ENCODE measurements at regions not wholly inside any gene's neighbourhood (a gene's known extent, or its start where the extent isn't known, plus 50 kb on each side); places are given as distances from the start of the nearest gene placed in this dataset.

DNA sequence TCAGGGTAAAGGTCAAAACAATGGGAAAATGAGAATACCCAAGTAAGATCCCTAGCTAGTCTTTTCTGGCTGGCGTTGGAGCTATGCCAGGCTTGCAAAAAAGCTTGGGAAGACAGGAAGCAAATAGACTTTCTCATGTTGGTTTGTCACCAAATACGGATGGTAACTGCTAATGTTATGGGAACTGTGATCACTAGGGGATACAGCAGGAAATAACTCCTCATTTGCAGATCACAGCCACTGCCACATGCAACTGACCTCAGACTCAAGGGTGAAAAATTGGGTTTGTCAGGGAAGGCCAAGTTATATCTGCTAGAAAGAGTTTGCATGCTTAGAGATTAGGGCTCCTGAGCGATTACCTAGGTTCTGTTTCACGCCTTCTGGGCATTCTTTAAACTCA is 162.9 kb downstream of the NHLRC3 start:
- Histone ChIP-seq H3K9me3 (ENCODE audit: control insufficient read depth, insufficient read depth, low read depth, low read length) (no peaks in the 10 kb centered on the region), H3K9ac (ENCODE audit: insufficient read depth, low read length) (no peak overlapping the region), H3K27me3 (ENCODE audit: control insufficient read depth, insufficient read depth, low read length) (no peaks in the 10 kb centered on the region), H2AFZ (ENCODE audit: low read length) (no peak overlapping the region), H3K36me3 (ENCODE audit: control insufficient read depth, insufficient read depth, low read length) (no peaks in the 10 kb centered on the region), H4K20me1 (ENCODE audit: control insufficient read depth, extremely low read depth, insufficient read depth, low read length) (no peaks in the 10 kb centered on the region), H3K4me2 (ENCODE audit: extremely low read depth, insufficient read depth, low read length) (no peak overlapping the region), H3K79me2 (ENCODE audit: control insufficient read depth, insufficient read depth, low read length) (no peaks in the 10 kb centered on the region), H3K4me3 (replicated peaks in 1 of 4; ENCODE audit: control extremely low read depth in 1 of 4, insufficient read depth in 1 of 4, low read depth in 3 of 4, low read length in 4 of 4) (no peak overlapping the region), H3K4me1 (ENCODE audit: control insufficient read depth, extremely low read depth, insufficient read depth, low read length) (no peaks in the 10 kb centered on the region), H3K27ac (ENCODE audit: insufficient read depth, low read length) (no peak overlapping the region)
- DNase-seq (ENCODE audit: low read depth in 2 of 2) = no peak
- TF ChIP-seq, protein P1, sequence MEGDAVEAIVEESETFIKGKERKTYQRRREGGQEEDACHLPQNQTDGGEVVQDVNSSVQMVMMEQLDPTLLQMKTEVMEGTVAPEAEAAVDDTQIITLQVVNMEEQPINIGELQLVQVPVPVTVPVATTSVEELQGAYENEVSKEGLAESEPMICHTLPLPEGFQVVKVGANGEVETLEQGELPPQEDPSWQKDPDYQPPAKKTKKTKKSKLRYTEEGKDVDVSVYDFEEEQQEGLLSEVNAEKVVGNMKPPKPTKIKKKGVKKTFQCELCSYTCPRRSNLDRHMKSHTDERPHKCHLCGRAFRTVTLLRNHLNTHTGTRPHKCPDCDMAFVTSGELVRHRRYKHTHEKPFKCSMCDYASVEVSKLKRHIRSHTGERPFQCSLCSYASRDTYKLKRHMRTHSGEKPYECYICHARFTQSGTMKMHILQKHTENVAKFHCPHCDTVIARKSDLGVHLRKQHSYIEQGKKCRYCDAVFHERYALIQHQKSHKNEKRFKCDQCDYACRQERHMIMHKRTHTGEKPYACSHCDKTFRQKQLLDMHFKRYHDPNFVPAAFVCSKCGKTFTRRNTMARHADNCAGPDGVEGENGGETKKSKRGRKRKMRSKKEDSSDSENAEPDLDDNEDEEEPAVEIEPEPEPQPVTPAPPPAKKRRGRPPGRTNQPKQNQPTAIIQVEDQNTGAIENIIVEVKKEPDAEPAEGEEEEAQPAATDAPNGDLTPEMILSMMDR (conservative IDR thresholded peaks at IDR 0.05 in 1 of 2, IDR thresholded peaks at IDR 0.05 in 1 of 2; ENCODE audit: low read depth in 1 of 2, low read length in 2 of 2) = no peak
- TF ChIP-seq EZH2 (IDR thresholded peaks at IDR 0.05; ENCODE audit: low read length, missing control alignments) = no peak

DNA sequence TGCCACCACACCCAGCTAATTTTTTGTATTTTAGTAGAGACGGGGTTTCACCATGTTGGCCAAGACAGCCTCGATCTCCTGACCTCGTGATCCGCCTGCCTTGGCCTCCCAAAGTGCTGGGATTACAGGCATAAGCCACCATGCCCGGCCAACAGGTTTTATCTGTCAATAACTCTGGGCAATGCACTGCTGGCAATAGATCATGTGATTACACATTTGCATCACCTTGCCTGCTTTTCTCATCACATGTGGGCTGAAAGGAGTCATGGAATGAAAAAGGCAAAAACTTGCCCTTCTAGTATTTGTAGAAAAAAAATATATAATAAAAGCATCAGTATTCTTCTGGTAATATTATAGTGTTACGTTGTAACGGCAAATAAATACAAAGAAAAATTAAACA is 164.5 kb downstream of the NHLRC3 start:
- H3K4me1 ChIP-seq (ENCODE audit: control insufficient read depth, extremely low read depth, insufficient read depth, low read length) = no peaks in the 10 kb centered on the region

GRCh38 chr13:39208636-39209035 is 170.4 kb downstream of the NHLRC3 start:
- H3K4me2 ChIP-seq (ENCODE audit: extremely low read depth, insufficient read depth, low read length) = no peak overlapping the region
- no peak overlapping the region for H3K9ac ChIP-seq (ENCODE audit: insufficient read depth, low read length)
- no peaks in the 10 kb centered on the region for H3K27me3 ChIP-seq (ENCODE audit: control insufficient read depth, insufficient read depth, low read length)
- no peaks in the 10 kb centered on the region for H3K36me3 ChIP-seq (ENCODE audit: control insufficient read depth, insufficient read depth, low read length)
- H3K4me1 ChIP-seq (ENCODE audit: control insufficient read depth, extremely low read depth, insufficient read depth, low read length) = peaks cover 2% of the 10 kb centered on the region
- H3K9me3 ChIP-seq (ENCODE audit: control insufficient read depth, insufficient read depth, low read depth, low read length) = no peaks in the 10 kb centered on the region
- no peak overlapping the region for H2AFZ ChIP-seq (ENCODE audit: low read length)
- no peak overlapping the region for H3K4me3 ChIP-seq (replicated peaks in 1 of 4; ENCODE audit: control extremely low read depth in 1 of 4, insufficient read depth in 1 of 4, low read depth in 3 of 4, low read length in 4 of 4)
- no peaks in the 10 kb centered on the region for H4K20me1 ChIP-seq (ENCODE audit: control insufficient read depth, extremely low read depth, insufficient read depth, low read length)
- TF ChIP-seq EZH2 (IDR thresholded peaks at IDR 0.05; ENCODE audit: low read length, missing control alignments) = no peak
- TF ChIP-seq, protein P1 (conservative IDR thresholded peaks at IDR 0.05 in 1 of 2, IDR thresholded peaks at IDR 0.05 in 1 of 2; ENCODE audit: low read depth in 1 of 2, low read length in 2 of 2) = no peak
- no peaks in the 10 kb centered on the region for H3K79me2 ChIP-seq (ENCODE audit: control insufficient read depth, insufficient read depth, low read length)
- H3K27ac ChIP-seq (ENCODE audit: insufficient read depth, low read length) = no peak overlapping the region
- no peak for DNase-seq (ENCODE audit: low read depth in 2 of 2)

More for the DNA sequence above, 164.5 kb downstream of the NHLRC3 start:
- Histone ChIP-seq H3K79me2 (ENCODE audit: control insufficient read depth, insufficient read depth, low read length) (no peaks in the 10 kb centered on the region), H3K27me3 (ENCODE audit: control insufficient read depth, insufficient read depth, low read length) (no peaks in the 10 kb centered on the region), H3K27ac (ENCODE audit: insufficient read depth, low read length) (no peak overlapping the region), H3K36me3 (ENCODE audit: control insufficient read depth, insufficient read depth, low read length) (no peaks in the 10 kb centered on the region), H4K20me1 (ENCODE audit: control insufficient read depth, extremely low read depth, insufficient read depth, low read length) (no peaks in the 10 kb centered on the region), H3K9me3 (ENCODE audit: control insufficient read depth, insufficient read depth, low read depth, low read length) (no peaks in the 10 kb centered on the region), H2AFZ (ENCODE audit: low read length) (no peak overlapping the region), H3K4me3 (replicated peaks in 1 of 4; ENCODE audit: control extremely low read depth in 1 of 4, insufficient read depth in 1 of 4, low read depth in 3 of 4, low read length in 4 of 4) (no peak overlapping the region), H3K9ac (ENCODE audit: insufficient read depth, low read length) (no peak overlapping the region), H3K4me2 (ENCODE audit: extremely low read depth, insufficient read depth, low read length) (no peak overlapping the region)
- no peak for DNase-seq (ENCODE audit: low read depth in 2 of 2)
- TF ChIP-seq, protein P1 (conservative IDR thresholded peaks at IDR 0.05 in 1 of 2, IDR thresholded peaks at IDR 0.05 in 1 of 2; ENCODE audit: low read depth in 1 of 2, low read length in 2 of 2) = no peak
- TF ChIP-seq EZH2 (IDR thresholded peaks at IDR 0.05; ENCODE audit: low read length, missing control alignments) = no peak
